ENCODE measurements at regions not wholly inside any gene's neighbourhood (a gene's known extent, or its start where the extent isn't known, plus 50 kb on each side); places are given as distances from the start of the nearest gene placed in this dataset.
A peak's percentile ranks its signal among the peaks of the same experiment; 100 is the strongest.

GRCh38 chr2:147499785-147500184 lies 345.0 kb upstream of the ACVR2A start:
- no peak for DNase-seq

DNA sequence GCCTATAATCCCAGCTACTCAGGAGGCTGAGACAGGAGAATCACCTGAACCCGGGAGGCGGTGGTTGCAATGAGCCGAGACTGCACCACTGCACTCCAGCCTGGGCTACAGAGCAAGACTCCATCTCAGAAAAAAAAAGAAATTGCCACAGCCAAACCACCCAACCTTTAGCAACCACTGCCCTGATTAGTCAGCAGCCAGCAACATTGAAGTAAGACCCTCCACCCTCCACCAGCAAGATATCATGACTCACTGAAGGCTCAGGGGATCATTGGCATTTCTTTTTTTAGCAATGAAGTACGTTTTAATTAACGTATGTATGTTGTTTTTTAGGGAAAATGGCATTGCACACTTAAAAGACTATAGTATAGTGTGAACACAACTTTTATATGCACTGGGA lies 349.1 kb upstream of the ACVR2A start:
- DNase-seq: no peak

GRCh38 chr2:147492471-147492870 lies 352.4 kb upstream of the ACVR2A start:
- no peak for DNase-seq

- no peak for DNase-seq
Observed at GRCh38 chr2:147491506-147491905, 353.3 kb upstream of the ACVR2A start.

- DNase-seq: no peak
Observed at GRCh38 chr2:147490401-147491261, 354.2 kb upstream of the ACVR2A start.

DNA sequence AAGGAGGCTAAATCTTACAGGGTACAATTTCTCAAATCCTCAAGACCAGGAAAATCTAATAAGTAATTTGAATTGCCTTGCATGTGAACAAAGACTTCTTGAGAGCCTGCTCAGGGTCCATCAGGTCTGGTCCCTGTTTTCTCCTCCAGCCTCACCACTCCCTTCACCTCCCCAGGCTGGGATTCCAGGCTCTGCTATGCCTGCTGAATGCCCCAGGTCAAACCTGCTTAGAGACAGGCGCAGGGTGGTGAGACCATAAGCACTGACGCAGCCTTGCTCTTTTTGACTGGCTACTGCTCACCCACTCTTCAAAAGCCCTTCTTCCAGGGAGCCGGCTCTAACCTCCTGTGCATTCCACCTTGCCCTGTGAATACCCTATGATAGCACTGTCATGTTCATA lies 356.4 kb upstream of the ACVR2A start:
- DNase-seq: no peak

DNA sequence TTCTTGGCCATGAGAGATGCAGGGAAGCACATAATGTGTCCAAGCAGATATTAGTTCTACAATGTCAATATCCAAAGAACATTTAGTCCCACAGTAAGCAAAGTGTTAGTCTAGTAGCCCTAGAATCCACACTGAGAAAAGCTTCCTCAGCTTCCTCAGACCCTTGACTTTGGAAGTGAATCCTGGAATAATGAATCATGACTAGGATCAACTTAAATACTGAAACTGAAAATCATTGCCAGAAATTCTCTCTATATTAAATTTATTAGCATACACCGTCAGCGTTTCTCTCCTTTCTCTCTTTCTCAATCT lies 356.9 kb upstream of the ACVR2A start:
- DNase-seq: no peak

DNA sequence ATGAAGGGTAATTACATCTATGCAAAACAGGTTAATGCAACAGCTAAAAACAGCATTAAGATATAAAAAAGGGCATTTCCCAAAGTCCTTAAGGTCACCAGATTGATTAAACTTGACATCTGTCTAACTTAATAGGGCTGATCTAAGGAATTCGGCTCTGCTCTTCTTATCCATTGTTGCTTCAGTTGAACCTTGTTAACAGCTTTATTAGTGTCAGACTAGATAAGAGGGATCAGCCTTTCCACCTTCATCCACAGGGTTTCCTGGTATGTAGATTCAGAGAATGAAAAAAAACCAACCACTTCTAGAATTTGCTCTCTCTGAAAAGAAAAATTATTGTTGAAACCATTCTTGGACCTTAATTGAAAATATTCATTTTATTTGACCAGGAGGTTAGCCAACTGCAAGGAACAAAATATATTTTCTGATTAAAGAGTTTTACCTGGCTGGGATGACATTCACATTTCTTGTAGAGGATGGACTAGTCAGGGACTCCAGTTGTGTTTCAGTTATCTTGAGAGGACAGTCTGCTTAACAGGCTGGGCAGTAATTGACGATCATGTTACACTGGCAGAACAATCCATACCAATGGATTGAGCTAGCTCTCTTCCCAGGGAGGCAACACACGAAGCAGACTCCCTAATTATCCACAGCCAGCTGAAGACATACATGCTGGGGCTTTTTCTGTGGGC lies 357.4 kb upstream of the ACVR2A start:
- no peak for DNase-seq

GRCh38 chr2:147485210-147485851 lies 359.5 kb upstream of the ACVR2A start:
- DNase-seq: no peak

- no peak for DNase-seq
Observed at GRCh38 chr2:147483911-147484310, 360.9 kb upstream of the ACVR2A start.

GRCh38 chr2:147482916-147483669 lies 361.7 kb upstream of the ACVR2A start:
- no peak for DNase-seq

- no peak for DNase-seq
Observed at GRCh38 chr2:147482111-147482895, 362.5 kb upstream of the ACVR2A start.

DNA sequence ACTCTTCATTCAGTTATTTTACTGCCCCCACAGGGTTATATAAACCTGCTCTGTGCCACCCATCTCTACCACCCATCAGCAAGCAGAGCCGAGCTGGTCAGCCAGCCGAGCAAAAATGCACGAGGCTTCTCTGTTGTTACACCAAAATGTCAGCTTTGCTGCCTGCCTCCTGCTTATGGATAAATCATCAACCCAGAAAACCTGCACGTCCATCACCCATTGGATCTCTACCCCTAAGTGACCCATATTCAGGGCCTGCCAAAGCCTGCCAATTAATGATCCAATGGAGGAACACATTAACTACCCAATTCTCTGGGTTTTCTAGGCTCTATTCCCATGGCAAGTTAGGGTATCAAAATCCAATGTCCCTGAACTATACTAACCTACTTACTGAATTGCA lies 365.5 kb upstream of the ACVR2A start:
- no peak for DNase-seq

DNA sequence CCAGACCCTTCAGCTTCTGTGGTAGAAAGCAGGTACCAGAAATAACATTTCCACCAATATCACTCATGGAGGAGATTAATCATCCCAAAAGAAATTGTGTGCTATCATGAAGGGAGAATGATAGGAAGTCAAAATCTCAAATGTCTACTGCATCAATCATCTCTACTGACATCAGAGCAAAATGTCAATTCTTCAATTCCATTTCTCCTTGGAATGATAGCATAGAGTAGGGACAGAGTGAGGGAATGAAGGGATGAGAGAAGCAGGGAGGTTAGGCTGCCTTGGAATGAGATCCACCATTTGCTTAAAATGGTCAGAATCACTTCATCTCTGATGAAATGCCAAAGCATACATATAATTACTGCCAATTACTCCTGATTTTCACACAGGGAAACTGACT lies 371.8 kb upstream of the ACVR2A start:
- no peak for DNase-seq

DNA sequence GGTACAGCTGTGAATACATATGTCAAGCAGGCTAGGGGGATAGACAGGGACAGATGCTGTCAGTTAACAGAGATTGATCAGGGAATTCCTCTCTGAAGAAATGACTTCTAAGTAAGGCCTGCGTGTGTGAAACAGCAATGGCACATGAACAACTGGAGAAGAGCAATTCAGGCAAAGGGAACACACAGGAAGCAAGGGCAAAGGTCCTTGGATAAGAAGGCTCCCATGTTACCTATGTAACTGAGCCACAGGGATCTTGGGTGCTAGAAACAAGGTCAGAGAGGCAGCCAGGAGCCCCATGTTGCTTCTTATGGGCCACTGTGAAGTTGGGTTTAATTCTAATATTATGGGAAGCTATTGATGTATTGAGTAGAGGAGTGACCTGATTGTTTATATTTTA lies 373.7 kb upstream of the ACVR2A start:
- DNase-seq: no peak

DNA sequence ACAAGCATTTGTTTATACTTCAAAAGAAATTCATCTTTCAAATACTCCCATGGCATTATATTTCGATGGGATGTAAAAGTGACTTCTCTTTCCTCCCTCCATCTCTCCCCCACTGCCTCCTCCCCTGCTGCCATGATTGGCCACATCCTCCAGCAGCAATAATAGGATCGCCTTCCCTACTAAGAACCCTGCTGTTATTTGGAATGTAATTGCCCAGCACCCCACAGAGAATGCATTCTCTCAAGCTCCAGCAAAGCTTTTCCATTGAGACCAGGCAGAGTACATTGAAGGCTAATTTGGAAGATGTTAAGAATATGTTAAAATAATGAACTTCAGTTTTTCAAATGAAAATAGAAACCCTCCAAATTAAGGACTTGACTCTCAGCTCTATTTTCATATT lies 375.4 kb upstream of the ACVR2A start:
- peak; percentile 30 for DNase-seq

DNA sequence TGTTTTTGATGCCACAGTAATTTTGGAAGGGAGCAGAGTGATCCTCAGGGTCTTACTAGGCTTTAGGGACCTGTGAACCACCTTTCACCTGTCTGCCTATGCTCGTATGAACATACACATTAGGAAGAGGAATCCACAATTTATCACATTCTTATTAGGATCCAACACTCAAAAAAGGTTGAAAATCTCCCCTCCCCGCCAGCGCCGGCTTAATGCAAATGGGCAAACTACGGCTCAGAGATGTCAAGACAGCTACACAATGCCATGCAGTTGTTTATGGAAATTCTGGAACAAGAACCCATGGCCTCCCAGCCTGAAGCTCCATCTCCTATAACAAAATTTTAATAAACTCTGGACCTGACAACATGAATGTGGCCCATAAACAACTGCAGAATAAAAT lies 375.9 kb upstream of the ACVR2A start:
- DNase-seq: no peak

DNA sequence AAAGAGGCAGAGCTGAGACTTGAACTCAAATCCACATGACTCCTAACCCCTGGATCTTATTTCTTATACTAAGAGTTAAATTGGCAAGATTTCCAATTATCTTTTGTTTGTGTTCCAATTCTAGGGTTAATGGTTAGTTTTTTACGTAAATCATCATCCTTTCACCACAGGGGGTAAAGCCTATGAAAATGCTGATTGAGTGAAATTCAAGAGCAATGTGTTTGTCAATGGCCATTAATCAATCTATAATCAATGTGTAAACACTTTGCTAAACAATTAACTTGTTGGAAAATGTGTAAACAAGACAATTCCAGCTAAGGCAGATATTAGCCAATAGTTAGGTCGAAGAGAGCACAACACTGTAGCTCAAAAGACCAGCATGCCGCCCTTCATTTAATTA lies 376.5 kb upstream of the ACVR2A start:
- DNase-seq: no peak

DNA sequence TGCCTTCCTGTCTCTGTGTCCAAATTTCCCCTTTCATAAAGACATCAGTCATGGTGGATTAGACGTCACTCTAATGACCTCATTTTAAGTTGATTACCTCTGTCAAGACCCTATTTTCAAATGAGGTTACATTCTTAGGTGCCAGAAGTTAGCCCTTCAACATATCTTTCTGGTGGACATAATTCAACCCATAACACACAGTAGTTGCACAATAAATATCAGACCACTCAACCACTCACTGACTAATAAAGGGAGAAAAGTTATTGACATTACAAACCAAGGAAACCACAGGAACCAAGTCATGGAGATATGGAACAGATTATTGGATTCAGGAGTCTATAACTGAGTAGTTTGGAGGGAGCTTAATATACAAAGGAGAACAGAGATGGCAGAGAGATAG lies 377.4 kb upstream of the ACVR2A start:
- no peak for DNase-seq

DNA sequence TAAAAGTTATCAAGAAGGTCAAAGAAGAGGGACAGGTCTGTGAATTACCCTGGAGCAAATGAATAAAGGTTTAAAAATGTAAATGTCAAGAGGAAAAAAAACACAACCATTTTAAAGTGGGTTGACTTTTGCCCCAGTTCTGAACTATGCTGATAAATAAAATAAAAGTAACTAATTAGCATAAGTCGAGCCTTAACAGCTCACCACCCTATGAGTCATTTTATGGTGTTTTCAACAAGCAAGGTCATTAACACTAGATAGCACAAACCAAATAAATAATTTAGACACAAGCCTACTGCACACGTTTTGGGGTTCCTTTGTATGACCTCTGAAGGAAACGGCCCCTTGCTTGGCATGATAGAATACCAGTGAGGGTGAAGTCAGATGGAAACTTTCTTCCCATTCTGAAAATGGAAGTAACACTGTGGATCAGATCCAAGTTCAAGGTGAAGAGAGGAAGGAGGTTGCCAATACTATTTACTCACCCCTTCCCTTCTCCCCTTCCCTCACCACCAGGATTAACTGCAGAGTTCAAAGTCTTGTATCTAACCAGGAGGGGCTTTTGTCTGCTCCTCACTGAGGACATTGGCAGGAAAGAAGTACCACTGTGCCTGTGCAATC lies 380.0 kb upstream of the ACVR2A start:
- no peak for DNase-seq

GRCh38 chr2:147463881-147464520 lies 380.8 kb upstream of the ACVR2A start:
- DNase-seq: peak; percentile 28

DNA sequence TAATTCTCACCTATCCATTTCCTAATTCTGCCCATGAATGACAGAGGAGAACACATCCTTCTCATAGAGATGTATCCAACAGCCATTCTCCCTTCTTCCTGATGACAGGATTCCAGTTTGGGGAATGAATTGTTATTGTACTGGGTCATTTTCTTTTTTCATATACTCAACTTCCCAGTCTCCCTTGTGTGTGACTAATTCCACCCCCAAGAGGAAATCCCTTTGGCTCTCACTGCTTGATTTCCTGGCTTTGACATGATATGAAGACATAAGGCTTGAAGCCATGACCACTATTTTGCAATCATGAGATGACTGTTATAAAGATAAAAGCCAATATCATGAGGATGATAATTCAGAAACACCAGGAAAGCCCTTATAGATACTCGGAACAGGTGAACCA lies 384.7 kb upstream of the ACVR2A start:
- DNase-seq: no peak

Measured in NCI-H2171 treated with DMSO at 0.1 percent for 48 hours (cell line).